HepG2 (cell line): ENCODE measurements at regions not wholly inside any gene's neighbourhood (a gene's known extent, or its start where the extent isn't known, plus 50 kb on each side); places are given as distances from the start of the nearest gene placed in this dataset.

Experiments used
- ATAC-seq: fragments of 200-7000 bp; cut with Tn5 transposase; 3 replicates; pipeline ENCODE4 v1.9.1; 2020; ENCODE audit warnings: mild to moderate bottlenecking, moderate library complexity
- BruUV-seq: library from RNA; stranded (reverse); fragments of 400-500 nt; replicated peaks from 2 replicates; lab custom pipeline; 2021; lab: Mats Ljungman, UMichigan
- CTCF ChIA-PET: fragments of 300-600 bp; formaldehyde crosslinking; extraction: SDS; loops from one replicate; lab custom pipeline; 2021; ENCODE audit warnings: low total read pairs, inconsistent platforms, low intra/inter-chr PET ratio; lab: Yijun Ruan, JAX
- POLR2A ChIA-PET: fragments of 350-600 bp; sonication (Branson Sonifier 250); formaldehyde crosslinking; loops from one replicate; lab custom pipeline; 2020; ENCODE audit warnings: antibody characterized with exemption, inconsistent platforms; lab: Yijun Ruan, JAX
- DNase-seq: peaks from one replicate; pipeline ENCODE4 v3.0.0-alpha.2; 2015; ENCODE audit warnings: low spot score
- FAIRE-seq: peaks from 3 replicates; lab custom pipeline; 2011; peaks lifted over from hg19 to GRCh38; lab: Jason Lieb, UNC
- H2AFZ ChIP-seq: one replicate; pipeline ENCODE4 v1.6.1; 2011; ENCODE audit warnings: low read length, inconsistent platforms
- H3K27ac ChIP-seq: fragments of 300-600 bp; 3 replicates; pipeline ENCODE4 v1.8.0; 2011; ENCODE audit warnings: mixed run types, mild to moderate bottlenecking, mixed read lengths, low read length, inconsistent platforms; ENCODE audit not compliant: insufficient read depth; ENCODE audit errors: extremely low read length
- H3K27me3 ChIP-seq, 2 experiments: fragments of 200-600 bp in 1 of 2; 2 replicates in 1 of 2; 3 replicates in 1 of 2; pipeline versions ENCODE4 v1.6.0 to v1.8.0; 2011; ENCODE audit warnings: low read length in 2 of 2, mild to moderate bottlenecking in 2 of 2, moderate library complexity in 2 of 2, inconsistent platforms in 1 of 2; ENCODE audit not compliant: insufficient read depth in 2 of 2, control insufficient read depth in 1 of 2
- H3K36me3 ChIP-seq, 2 experiments: fragments of 200-600 bp in 1 of 2; replicated peaks in 1 of 2; 2 replicates in 1 of 2; 3 replicates in 1 of 2; pipeline versions ENCODE4 v1.5.1 to v1.8.0; 2011; ENCODE audit warnings: low read length in 2 of 2, inconsistent platforms in 1 of 2; ENCODE audit not compliant: insufficient read depth in 2 of 2, control insufficient read depth in 1 of 2
- H3K4me1 ChIP-seq: 2 replicates; pipeline ENCODE4 v1.5.1; 2012; ENCODE audit warnings: low read length, inconsistent platforms; ENCODE audit not compliant: insufficient read depth
- H3K4me2 ChIP-seq: 2 replicates; pipeline ENCODE4 v1.6.0; 2011; ENCODE audit warnings: low read depth, low read length, inconsistent platforms
- H3K4me3 ChIP-seq, 3 experiments: fragments of 200-600 bp in 1 of 3; sonication (generic), shearing (Covaris generic) in 1 of 3; replicated peaks in 1 of 3; 2 replicates each; pipeline ENCODE4 v1.5.1; 2011 to 2016; ENCODE audit warnings: low read length in 3 of 3, inconsistent platforms in 2 of 3, low read depth in 2 of 3, mild to moderate bottlenecking in 2 of 3, control low read depth in 1 of 3, mixed read lengths in 1 of 3; ENCODE audit not compliant: insufficient read depth in 1 of 3
- H3K79me2 ChIP-seq: one replicate; pipeline ENCODE4 v1.6.1; 2011; ENCODE audit warnings: low read length, inconsistent platforms; ENCODE audit not compliant: insufficient read depth
- H3K9ac ChIP-seq: 2 replicates; pipeline ENCODE4 v1.6.0; 2011; ENCODE audit warnings: mild to moderate bottlenecking, low read depth, low read length, inconsistent platforms; ENCODE audit not compliant: insufficient read depth
- H3K9me3 ChIP-seq: 2 replicates; pipeline ENCODE4 v1.5.1; 2012; ENCODE audit warnings: mild to moderate bottlenecking, low read length
- H4K20me1 ChIP-seq: 2 replicates; pipeline ENCODE4 v1.6.0; 2011; ENCODE audit warnings: inconsistent platforms, mild to moderate bottlenecking, low read length, moderate library complexity; ENCODE audit not compliant: insufficient read depth
- CENPBD1 ChIP-seq: sonication (generic); formaldehyde crosslinking; IDR thresholded peaks from 2 replicates; pipeline ENCODE4 v1.8.0; 2022; ENCODE audit warnings: missing genetic modification reagents, low read depth, mild to moderate bottlenecking, borderline replicate concordance
- FOXP1 ChIP-seq, 2 experiments: fragments of 450-650 bp in 1 of 2; IDR thresholded peaks; 2 replicates each; pipeline ENCODE4 v1.6.1; 2017 to 2018; ENCODE audit warnings: antibody characterized with exemption in 1 of 2
- TIGD3 ChIP-seq: sonication (generic); formaldehyde crosslinking; IDR thresholded peaks from 2 replicates; pipeline ENCODE4 v1.5.1; 2020; ENCODE audit warnings: mild to moderate bottlenecking, missing genetic modification reagents, borderline replicate concordance
- ZNF800 ChIP-seq: sonication (generic); formaldehyde crosslinking; IDR thresholded peaks from 2 replicates; pipeline ENCODE4 v1.4.0; 2020; ENCODE audit warnings: missing genetic modification reagents
- WGBS: methylation state at CpG from one replicate; pipeline ENCODE4 v1.1.6; 2017; ENCODE audit warnings: low lambda C conversion rate; 5-methylcytosine and 5-hydroxymethylcytosine counted together
- in situ Hi-C: cut with HindIII; loops from 2 replicates; pipeline ENCODE4 v1.10.0; 2017; ENCODE audit warnings: low pct_unique_long_range_greater_than_20kb; ENCODE audit not compliant: extremely low pct_ligation_motif_present
- intact Hi-C: fragments of 100-400 bp; cut with micrococcal nuclease; formaldehyde crosslinking; loops from one replicate; pipeline ENCODE4 v1.10.0; 2022; ENCODE audit not compliant: unreplicated experiment

GRCh38 chr3:182686033-182686886 is 107.0 kb upstream of the ATP11B start:
- H4K20me1 ChIP-seq: no peaks in the 10 kb centered on the region
- TF ChIP-seq ZNF800 (CRISPR knock-in tag) (no peak), FOXP1 (IDR thresholded peaks at IDR 0.05) (no peak), FOXP1 (CRISPR knock-in tag; IDR thresholded peaks at IDR 0.05) (no peak), TIGD3 (CRISPR knock-in tag) (no peak), CENPBD1 (CRISPR knock-in tag) (no peak)
- no peaks in the 10 kb centered on the region for H3K36me3 ChIP-seq
- WGBS: 21% methylated on average over 5 of the region's 5 CpGs
- peaks cover 4 to 9% of the 10 kb centered on the region in 2 experiments; a peak in 3 of 5 replicates for H3K27me3 ChIP-seq
- in situ Hi-C loops: no loop called here
- H2AFZ ChIP-seq: no peak overlapping the region
- no peak overlapping the region for H3K4me2 ChIP-seq
- no peak overlapping the region for H3K9ac ChIP-seq
- no peaks in the 10 kb centered on the region for H3K79me2 ChIP-seq
- H3K4me3 ChIP-seq: no peak overlapping the region
- ChIA-PET POLR2A (no interaction called here), CTCF (interaction anchor here (1.2 kb wide), 1 partner anchor 977 kb away, joined by 3 read pairs; no protein-coding TSS in a partner anchor)
- FAIRE-seq (no peak), ATAC-seq (no peak), DNase-seq (no peak)
- H3K4me1 ChIP-seq: peaks cover 7% of the 10 kb centered on the region
- H3K9me3 ChIP-seq: no peaks in the 10 kb centered on the region
- intact Hi-C loops: no loop called here
- no TSS peak for BruUV-seq
- H3K27ac ChIP-seq: no peak overlapping the region
